ENCODE measurements at regions not wholly inside any gene's neighbourhood (a gene's known extent, or its start where the extent isn't known, plus 50 kb on each side); places are given as distances from the start of the nearest gene placed in this dataset.

DNA sequence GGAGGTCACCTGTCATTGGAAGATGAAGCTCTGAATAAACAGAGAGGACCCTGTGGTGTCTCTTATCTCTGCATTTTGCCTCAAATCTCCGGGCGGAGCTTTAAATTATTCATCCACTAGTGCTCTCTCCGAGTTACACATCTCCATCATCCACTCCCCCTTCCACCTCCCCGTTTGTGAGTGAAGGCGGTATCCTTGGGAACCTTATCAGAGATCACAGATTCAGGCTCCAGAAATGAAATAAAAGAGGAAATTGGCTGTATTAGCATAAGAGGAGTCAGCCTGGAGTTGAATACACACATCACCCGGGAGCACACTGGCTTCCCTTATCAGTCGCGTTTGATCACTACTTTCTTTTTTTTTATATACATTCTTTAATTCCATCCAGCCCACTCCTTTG lies 1184.8 kb downstream of the GATA3 start:
- no peaks in the 10 kb centered on the region for H3K36me3 ChIP-seq (ENCODE audit: control insufficient read depth in 4 of 4, insufficient read depth in 3 of 4, low read depth in 1 of 4, low read length in 3 of 4)
- no peak for DNase-seq (ENCODE audit: low spot score)
- no peak overlapping the region for H3K9ac ChIP-seq (ENCODE audit: low read depth in 1 of 2, low read length in 2 of 2)
- H3K27ac ChIP-seq (ENCODE audit: low read depth in 1 of 2, low read length in 2 of 2) = no peak overlapping the region
- no peaks in the 10 kb centered on the region for H3K4me1 ChIP-seq (ENCODE audit: control insufficient read depth in 4 of 4, insufficient read depth in 4 of 4, low read length in 3 of 4)
- peaks cover 0 to 8% (median 2%) of the 10 kb centered on the region in 4 donors for H3K27me3 ChIP-seq (ENCODE audit: control insufficient read depth in 4 of 4, insufficient read depth in 4 of 4, low read length in 3 of 4)
- H3K9me3 ChIP-seq (ENCODE audit: control insufficient read depth in 4 of 4, low read length in 3 of 4) = no peaks in the 10 kb centered on the region
- no peak overlapping the region for H3K4me3 ChIP-seq (ENCODE audit: low read depth in 1 of 3, low read length in 3 of 3)
- 30% methylated on average over 8 of the region's 8 CpGs for WGBS
- TF ChIP-seq ZBTB33 (IDR thresholded peaks at IDR 0.05) (no peak), GABPA (IDR thresholded peaks at IDR 0.05 in 1 of 2, conservative IDR thresholded peaks at IDR 0.05 in 1 of 2) (no peak), HNF4G (IDR thresholded peaks at IDR 0.05) (no peak), HNF4A (conservative IDR thresholded peaks at IDR 0.05) (no peak), TAF1 (conservative IDR thresholded peaks at IDR 0.05) (no peak)
- TF ChIP-seq, protein P1, sequence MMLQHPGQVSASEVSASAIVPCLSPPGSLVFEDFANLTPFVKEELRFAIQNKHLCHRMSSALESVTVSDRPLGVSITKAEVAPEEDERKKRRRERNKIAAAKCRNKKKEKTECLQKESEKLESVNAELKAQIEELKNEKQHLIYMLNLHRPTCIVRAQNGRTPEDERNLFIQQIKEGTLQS (IDR thresholded peaks at IDR 0.05) = no peak
- TF ChIP-seq, protein P2, sequence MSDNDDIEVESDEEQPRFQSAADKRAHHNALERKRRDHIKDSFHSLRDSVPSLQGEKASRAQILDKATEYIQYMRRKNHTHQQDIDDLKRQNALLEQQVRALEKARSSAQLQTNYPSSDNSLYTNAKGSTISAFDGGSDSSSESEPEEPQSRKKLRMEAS (IDR thresholded peaks at IDR 0.05) = no peak

- WGBS = 59% methylated on average over 6 of the region's 6 CpGs
Observed at GRCh38 chr10:9243941-9244411, 1189.5 kb downstream of the GATA3 start.

DNA sequence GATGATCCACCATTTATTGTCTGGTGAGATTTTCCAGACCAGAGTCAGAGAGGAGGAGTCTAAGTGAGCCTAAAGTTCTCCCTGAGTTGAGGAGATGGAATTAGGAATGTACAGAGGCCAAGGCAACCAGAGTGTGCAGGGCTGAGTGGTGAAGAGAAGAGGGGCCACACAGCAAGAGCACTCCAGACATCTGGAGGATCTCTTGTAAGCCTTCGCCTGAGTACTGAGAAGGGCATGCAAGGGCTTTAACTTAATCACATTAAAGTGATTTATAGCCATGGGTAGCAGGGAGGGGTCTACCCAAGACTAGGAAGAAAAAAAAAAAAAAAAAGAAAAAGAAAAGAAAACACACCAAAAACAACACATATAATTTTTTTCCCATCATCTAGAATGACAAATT lies 1190.4 kb downstream of the GATA3 start:
- Histone ChIP-seq H3K4me3 (ENCODE audit: low read depth in 1 of 3, low read length in 3 of 3) (no peak overlapping the region), H3K9ac (ENCODE audit: low read depth in 1 of 2, low read length in 2 of 2) (no peak overlapping the region), H3K9me3 (ENCODE audit: control insufficient read depth in 4 of 4, low read length in 3 of 4) (no peaks in the 10 kb centered on the region), H3K27ac (ENCODE audit: low read depth in 1 of 2, low read length in 2 of 2) (no peak overlapping the region), H3K36me3 (ENCODE audit: control insufficient read depth in 4 of 4, insufficient read depth in 3 of 4, low read depth in 1 of 4, low read length in 3 of 4) (no peaks in the 10 kb centered on the region), H3K27me3 (ENCODE audit: control insufficient read depth in 4 of 4, insufficient read depth in 4 of 4, low read length in 3 of 4) (peaks cover 0 to 5% (median 0%) of the 10 kb centered on the region in 4 donors), H3K4me1 (ENCODE audit: control insufficient read depth in 4 of 4, insufficient read depth in 4 of 4, low read length in 3 of 4) (no peaks in the 10 kb centered on the region)
- 58% methylated on average over 1 of the region's 1 CpG for WGBS
- DNase-seq (ENCODE audit: low spot score) = no peak
- TF ChIP-seq RAD21 (IDR thresholded peaks at IDR 0.05) (no peak), HNF4G (IDR thresholded peaks at IDR 0.05) (no peak), EGR1 (IDR thresholded peaks at IDR 0.05; ENCODE audit: low read depth in 2 of 2) (no peak), YY1 (IDR thresholded peaks at IDR 0.05) (no peak), SP1 (IDR thresholded peaks at IDR 0.05) (no peak), NR2F2 (IDR thresholded peaks at IDR 0.05) (no peak), HNF4A (conservative IDR thresholded peaks at IDR 0.05) (no peak), REST (IDR thresholded peaks at IDR 0.05) (no peak), GABPA (IDR thresholded peaks at IDR 0.05 in 1 of 2, conservative IDR thresholded peaks at IDR 0.05 in 1 of 2) (no peak), JUND (IDR thresholded peaks at IDR 0.05) (no peak), FOXA1 (IDR thresholded peaks at IDR 0.05) (no peak), FOXA2 (IDR thresholded peaks at IDR 0.05) (no peak)
- TF ChIP-seq, protein P2 (IDR thresholded peaks at IDR 0.05) = no peak
- TF ChIP-seq, protein P3, sequence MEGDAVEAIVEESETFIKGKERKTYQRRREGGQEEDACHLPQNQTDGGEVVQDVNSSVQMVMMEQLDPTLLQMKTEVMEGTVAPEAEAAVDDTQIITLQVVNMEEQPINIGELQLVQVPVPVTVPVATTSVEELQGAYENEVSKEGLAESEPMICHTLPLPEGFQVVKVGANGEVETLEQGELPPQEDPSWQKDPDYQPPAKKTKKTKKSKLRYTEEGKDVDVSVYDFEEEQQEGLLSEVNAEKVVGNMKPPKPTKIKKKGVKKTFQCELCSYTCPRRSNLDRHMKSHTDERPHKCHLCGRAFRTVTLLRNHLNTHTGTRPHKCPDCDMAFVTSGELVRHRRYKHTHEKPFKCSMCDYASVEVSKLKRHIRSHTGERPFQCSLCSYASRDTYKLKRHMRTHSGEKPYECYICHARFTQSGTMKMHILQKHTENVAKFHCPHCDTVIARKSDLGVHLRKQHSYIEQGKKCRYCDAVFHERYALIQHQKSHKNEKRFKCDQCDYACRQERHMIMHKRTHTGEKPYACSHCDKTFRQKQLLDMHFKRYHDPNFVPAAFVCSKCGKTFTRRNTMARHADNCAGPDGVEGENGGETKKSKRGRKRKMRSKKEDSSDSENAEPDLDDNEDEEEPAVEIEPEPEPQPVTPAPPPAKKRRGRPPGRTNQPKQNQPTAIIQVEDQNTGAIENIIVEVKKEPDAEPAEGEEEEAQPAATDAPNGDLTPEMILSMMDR (IDR thresholded peaks at IDR 0.05; ENCODE audit: low read depth, low read length, missing input control) = no peak
- TF ChIP-seq, protein P1 (IDR thresholded peaks at IDR 0.05) = no peak

More at GRCh38 chr10:9243941-9244411, 1189.5 kb downstream of the GATA3 start:
- Histone ChIP-seq H3K9ac (ENCODE audit: low read depth in 1 of 2, low read length in 2 of 2) (no peak overlapping the region), H3K27me3 (ENCODE audit: control insufficient read depth in 4 of 4, insufficient read depth in 4 of 4, low read length in 3 of 4) (peaks cover 0 to 5% (median 2%) of the 10 kb centered on the region in 4 donors), H3K27ac (ENCODE audit: low read depth in 1 of 2, low read length in 2 of 2) (no peak overlapping the region), H3K36me3 (ENCODE audit: control insufficient read depth in 4 of 4, insufficient read depth in 3 of 4, low read depth in 1 of 4, low read length in 3 of 4) (no peaks in the 10 kb centered on the region), H3K4me1 (ENCODE audit: control insufficient read depth in 4 of 4, insufficient read depth in 4 of 4, low read length in 3 of 4) (no peaks in the 10 kb centered on the region), H3K4me3 (ENCODE audit: low read depth in 1 of 3, low read length in 3 of 3) (no peak overlapping the region), H3K9me3 (ENCODE audit: control insufficient read depth in 4 of 4, low read length in 3 of 4) (no peaks in the 10 kb centered on the region)
- no peak for TF ChIP-seq NR2F2 (IDR thresholded peaks at IDR 0.05)
- no peak for TF ChIP-seq YY1 (IDR thresholded peaks at IDR 0.05)
- no peak for TF ChIP-seq GABPA (IDR thresholded peaks at IDR 0.05 in 1 of 2, conservative IDR thresholded peaks at IDR 0.05 in 1 of 2)
- TF ChIP-seq, protein P1 (IDR thresholded peaks at IDR 0.05) = no peak
- DNase-seq (ENCODE audit: low spot score) = no peak
